ENCODE measurements at regions not wholly inside any gene's neighbourhood (a gene's known extent, or its start where the extent isn't known, plus 50 kb on each side); places are given as distances from the start of the nearest gene placed in this dataset.
A peak's percentile ranks its signal among the peaks of the same experiment; 100 is the strongest.
"Not testable (repeated sequence)": the region's sequence is repeated elsewhere in the genome, so short reads cannot be mapped to it uniquely, and the experiment has no call there.

DNA sequence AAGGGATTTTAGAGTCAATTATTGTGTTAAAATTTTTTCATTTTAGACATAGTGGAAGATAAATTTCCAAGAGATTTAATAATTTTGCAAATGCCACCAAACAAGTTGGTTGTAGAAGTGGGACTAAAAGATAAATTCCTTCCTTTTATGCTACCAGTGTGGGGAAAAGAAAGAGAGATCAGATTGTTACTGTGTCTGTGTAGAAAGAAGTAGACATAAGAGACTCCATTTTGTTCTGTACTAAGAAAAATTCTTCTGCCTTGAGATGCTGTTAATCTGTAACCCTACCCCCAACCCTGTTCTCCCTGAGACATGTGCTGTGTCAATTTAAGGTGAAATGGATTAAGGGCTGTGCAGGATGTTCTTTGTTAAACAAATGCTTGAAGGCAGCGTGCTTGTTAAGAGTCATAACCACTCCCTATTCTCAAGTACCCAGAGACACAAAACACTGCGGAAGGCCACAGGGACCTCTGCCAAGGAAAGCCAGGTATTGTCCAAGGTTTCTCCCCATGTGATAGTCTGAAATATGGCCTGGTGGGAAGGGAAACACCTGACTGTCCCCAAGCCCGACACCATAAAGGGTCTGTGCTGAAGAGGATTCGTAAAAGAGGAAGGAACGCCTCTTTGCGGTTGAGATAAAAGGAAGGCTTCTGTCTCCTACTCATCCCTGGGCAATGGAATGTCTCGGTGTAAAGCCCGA is 117.0 kb downstream of the CEP44 start:
- not testable (repeated sequence) for FAIRE-seq

DNA sequence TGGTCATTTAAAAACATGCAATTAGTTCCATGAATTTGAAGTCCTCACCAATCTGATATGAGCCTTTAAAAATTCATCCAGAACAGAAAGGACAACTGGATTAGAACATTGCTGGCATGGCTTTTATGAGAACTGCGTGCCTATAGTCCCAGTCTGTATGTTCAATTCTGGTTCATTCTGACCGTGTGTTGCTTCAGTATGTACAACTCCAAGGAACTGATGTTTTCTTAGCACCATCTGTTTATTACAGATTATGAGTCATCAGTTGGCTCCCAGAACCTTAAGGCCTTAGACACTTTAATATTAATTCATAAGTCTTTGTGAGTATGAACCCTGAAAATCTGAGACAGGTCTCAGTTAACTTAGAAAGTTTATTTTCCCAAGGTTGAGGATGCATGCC is 115.0 kb downstream of the CEP44 start:
- no peak for FAIRE-seq

DNA sequence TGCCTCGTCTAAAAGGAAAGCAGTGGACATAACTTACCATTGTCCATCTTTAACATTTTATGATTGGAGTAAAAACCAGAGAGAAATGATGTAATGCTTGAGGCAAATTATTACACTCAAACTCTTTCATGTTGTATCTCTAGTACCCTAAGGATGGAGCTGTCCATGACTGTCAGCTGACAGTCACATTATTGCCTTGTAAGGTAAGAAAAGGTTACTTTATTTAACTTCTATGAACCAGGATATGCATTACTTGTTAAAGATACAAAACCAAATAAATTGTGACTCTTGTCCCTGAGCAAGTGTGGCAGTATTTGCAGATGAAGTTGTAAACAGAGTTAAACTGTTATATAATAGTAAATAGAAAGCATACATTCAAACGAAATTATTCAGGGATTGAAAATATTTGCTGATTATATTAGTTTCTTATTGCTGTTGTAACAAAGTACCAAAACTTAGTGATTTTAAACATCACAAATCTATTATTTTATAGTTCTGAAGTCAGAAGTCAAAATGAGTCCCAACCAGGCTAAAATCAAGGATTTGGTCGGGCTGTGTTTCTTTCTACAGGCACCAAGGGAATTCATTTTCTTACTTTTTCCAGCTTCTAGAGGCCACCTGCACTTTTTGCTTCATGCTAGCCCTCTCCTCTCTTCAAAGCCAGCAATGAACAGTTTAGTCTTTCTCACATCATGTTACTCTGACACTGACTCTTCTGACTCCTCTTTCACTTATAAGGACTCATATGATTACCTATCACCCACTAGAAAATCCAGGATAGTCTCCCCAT is 113.8 kb downstream of the CEP44 start:
- FAIRE-seq = no peak

DNA sequence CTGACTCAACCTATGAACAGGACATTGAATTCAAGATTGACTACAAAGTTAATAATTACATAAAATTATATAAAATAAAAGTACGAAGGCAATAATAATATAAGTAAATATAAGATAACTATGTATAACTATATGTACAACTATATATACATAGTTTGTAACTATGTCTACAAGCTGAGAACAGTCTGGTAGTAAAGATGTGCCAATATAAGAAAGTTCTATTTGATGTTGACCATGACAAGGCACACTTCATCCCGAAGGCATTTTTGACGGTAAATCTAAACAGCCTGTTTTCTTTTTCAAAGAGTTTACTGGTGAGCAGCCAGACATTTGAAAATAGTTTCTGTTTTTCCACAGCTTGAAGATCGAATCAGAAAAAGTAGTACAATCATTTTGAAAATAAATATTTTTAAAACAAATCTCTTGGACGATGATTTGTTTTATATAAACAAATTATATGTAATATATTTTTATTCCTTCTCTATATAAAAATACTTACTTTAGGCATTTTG is 112.9 kb downstream of the CEP44 start:
- FAIRE-seq = no peak

DNA sequence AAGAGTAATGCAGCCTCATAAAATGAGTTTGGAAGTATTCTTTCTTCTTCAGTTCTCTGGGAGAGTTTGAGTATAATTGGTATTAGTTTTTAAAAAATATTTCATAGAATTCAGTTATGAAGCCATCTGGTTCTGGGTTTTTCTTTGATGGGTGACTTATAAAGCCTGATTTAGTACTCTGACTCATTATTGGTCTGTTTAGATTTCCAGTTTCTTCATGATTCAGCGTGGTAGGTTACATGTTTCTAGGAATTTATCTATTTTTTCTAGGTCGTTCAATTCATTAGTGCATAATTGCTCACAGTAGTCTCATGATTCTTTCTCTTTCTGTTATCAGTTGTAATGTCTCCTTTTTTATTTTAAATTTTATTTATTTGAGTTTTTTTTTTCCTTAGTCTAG is 111.2 kb downstream of the CEP44 start:
- peak; percentile 60 for FAIRE-seq

DNA sequence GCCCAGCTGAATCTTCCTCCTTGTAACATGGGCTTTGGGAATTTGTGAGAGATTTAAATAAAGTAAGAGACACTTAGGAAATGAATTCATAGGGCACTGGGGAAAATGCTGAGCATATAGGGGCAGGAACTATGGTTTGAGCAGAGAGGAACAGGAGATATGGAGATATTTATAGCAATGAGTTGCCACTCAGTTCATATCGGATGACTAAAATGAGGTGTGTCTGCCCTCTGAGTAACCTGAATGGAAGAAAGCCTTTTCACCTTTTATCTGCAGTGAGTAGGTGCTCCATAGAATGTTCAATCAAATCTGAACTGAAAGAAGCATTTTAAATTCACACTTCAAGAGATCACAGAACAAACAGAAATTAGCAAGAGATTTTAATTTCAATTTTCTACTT is 105.7 kb downstream of the CEP44 start:
- FAIRE-seq = no peak

DNA sequence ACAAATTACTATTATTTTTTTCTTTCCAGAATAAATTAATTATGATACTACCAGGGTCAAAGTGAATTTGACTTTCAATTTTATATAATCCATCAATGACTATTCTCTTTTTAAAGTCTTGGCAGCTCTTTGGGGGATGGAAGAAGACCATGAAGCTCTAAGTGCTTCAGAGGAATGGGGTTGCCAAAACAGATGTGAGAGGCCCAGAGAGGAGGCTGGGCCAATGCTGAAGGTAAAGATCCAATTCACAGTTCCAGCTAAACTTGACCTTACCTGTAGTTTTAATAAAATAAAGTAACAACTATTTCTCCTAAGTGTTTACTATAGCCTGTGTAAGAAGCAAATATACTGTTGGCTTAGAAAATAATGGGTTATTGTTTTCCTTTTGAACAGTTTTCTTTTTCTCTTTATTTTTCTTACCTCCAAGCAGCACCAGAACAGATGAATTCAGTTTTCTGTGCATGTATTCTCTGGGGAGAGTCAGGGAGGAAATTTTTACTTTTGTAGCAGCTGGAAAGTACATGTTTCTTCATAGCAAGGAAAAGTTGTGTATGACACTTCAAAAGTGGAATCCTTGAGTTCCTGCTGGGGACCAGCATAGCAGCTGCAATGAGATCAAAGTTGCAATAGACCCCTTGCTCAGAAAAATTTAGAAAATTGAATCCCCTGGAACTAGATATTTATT is 104.9 kb downstream of the CEP44 start:
- FAIRE-seq = no peak

DNA sequence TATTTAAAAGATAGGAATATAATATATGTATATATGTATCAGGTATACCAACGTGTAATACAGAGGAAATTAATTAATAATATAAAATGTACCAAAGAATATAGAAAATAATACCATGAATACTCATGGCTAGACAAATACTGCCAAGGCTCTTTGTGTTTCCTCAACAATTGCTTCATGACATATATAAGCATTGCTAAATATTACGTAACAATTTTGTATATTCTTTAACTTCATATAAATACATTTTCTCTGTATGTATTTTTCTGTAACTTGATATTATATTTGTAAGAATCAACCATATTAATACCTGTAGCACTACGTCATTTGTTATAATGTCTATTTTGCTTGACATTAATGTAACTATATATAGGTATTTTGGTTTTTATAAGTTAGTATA is 104.0 kb downstream of the CEP44 start:
- no peak for FAIRE-seq

DNA sequence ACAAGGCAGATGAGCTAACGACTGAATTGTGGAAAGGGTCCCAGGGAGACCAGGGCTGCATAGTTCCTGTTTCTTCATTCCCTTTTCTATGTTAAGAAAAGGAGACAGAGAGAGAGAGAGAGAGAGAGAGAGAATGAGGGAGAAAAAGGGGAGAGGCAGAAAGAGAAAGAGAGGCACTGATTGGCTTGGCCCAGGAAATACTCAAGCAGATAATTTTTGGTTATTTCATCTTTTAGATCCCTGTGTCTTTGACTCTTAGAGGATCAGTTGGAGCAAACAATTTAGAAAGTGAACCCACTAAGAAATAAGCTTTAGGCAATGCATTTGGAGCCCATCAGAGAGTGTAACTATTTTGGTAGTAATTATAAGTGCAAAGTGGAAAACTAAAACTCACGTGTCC is 103.4 kb downstream of the CEP44 start:
- FAIRE-seq = no peak

DNA sequence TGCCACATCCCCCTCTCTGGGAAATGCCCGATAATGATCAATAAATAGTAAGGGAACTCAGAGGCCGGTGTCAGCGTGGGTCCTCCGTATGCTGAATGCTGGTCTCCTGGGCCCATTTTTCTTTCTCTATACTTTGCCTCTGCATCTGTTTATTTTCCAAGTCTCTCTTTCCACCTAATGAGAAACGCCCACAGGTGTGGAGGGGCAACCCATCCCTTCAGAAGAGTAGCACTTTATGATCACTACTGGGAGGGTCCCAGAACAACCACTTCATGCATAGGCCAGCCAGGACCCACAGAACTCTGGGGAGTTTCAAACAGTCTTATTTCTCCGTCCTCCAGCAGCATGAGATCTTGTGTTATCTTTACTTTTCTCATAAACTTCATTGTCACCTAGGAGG is 100.1 kb downstream of the CEP44 start:
- FAIRE-seq = no peak

DNA sequence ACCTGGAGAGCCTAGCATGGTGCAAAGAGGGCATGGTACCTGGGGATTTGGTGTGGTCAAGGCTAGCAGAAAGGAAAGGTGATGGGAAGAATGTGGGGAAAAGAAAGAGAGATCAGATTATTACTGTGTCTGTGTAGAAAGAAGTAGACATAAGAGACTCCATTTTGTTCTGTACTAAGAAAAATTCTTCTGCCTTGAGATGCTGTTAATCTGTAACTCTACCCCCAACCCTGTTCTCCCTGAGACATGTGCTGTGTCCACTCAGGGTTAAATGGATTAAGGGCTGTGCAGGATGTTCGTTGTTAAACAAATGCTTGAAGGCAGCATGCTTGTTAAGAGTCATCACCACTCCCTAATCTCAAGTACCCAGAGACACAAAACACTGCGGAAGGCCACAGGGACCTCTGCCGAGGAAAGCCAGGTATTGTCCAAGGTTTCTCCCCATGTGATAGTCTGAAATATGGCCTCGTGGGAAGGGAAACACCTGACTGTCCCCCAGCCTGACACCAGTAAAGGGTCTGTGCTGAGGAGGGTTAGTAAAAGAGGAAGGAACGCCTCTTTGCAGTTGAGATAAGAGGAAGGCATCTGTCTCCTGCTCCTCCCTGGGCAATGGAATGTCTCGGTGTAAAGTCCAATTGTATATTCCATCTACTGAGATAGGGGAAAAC is 99.4 kb downstream of the CEP44 start:
- not testable (repeated sequence) for FAIRE-seq
